ENCODE measurements at regions not wholly inside any gene's neighbourhood (a gene's known extent, or its start where the extent isn't known, plus 50 kb on each side); places are given as distances from the start of the nearest gene placed in this dataset.

DNA sequence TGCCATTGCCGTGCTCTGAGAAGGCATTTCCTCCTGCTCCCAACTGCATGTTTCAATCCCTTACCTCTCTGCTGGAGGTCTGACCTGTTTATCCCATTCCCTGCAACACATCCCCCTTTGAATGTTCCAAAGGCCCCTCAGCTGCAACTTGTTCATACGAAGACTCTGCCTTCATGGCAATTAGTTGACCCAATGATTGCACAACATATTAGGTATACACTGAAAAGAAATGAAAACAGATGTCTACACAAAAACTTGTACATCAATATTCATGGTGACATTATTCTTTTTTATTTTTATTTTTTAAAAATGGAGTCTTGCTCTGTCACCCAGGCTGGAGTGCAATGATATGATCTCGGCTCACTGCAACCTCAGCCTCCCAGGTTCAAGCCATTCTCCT lies 54.9 kb upstream of the STX18 start:
- DNase-seq (ENCODE audit: extremely low read depth in 1 of 11, low read depth in 9 of 11, low spot score in 4 of 11), result no peak

DNA sequence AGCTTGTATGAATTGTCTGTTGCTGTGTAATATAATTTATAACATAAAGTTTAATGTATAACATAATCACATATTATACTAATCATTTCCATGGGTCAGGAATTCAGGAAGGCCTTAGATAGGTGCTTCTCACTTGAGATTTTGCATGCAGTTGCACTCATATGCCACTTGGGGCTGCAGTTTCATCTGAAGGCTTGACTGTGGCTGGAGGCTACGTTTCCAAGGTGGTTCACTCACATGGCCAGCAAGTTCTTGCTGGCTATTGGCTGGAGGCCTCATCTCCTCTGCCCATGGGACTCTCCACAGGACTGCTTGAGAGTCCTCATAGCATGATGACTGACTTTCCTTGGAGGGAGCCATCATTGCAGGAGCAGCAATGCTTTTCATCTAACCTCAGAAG lies 53.4 kb upstream of the STX18 start:
- no peak for DNase-seq (ENCODE audit: extremely low read depth in 1 of 11, low read depth in 9 of 11, low spot score in 4 of 11)

GRCh38 chr4:4594285-4594920 lies 52.6 kb upstream of the STX18 start:
- DNase-seq (ENCODE audit: extremely low read depth in 1 of 11, low read depth in 9 of 11, low spot score in 4 of 11), result no peak

- no peak for DNase-seq (ENCODE audit: extremely low read depth in 1 of 11, low read depth in 9 of 11, low spot score in 4 of 11)
Measured at GRCh38 chr4:4593596-4594284, 51.9 kb upstream of the STX18 start.

GRCh38 chr4:4592414-4592813 lies 50.6 kb upstream of the STX18 start:
- no peak for DNase-seq (ENCODE audit: extremely low read depth in 1 of 11, low read depth in 9 of 11, low spot score in 4 of 11)

Measured in renal cortex interstitium (tissue), 11 donors.